HG03354 (cell line): ENCODE measurements at regions not wholly inside any gene's neighbourhood (a gene's known extent, or its start where the extent isn't known, plus 50 kb on each side); places are given as distances from the start of the nearest gene placed in this dataset.
"Not testable (repeated sequence)": the region's sequence is repeated elsewhere in the genome, so short reads cannot be mapped to it uniquely, and the experiment has no call there.

Experiments used
- ATAC-seq: cut with Tn5 transposase; IDR thresholded peaks from one replicate; pipeline ENCODE4 v1.9.1; 2021; ENCODE audit warnings: mild to moderate bottlenecking; ENCODE audit not compliant: unreplicated experiment, poor library complexity, severe bottlenecking

DNA sequence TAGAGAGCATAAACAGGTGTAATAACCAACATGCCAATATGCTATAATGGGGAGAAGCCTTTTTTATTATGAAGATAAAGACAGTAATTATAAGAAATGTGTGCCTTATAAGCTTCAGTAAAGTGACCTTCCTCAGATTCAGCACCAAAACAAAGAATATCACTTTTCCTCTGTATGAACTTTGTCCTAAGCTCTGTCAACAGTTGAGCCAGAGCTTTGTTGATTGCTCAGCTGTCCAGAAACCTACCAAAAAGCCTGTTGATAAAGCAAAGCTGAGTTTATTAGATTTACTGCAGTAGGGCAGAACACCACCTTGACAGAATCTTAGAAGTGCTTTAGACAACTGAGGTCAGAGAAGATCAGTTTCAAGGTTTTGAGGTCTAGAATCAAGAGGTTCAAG lies 635.3 kb downstream of the EDEM1 start:
- ATAC-seq = no peak

- no peak for ATAC-seq
Measured at GRCh38 chr3:5826467-5826866, 639.0 kb downstream of the EDEM1 start.

DNA sequence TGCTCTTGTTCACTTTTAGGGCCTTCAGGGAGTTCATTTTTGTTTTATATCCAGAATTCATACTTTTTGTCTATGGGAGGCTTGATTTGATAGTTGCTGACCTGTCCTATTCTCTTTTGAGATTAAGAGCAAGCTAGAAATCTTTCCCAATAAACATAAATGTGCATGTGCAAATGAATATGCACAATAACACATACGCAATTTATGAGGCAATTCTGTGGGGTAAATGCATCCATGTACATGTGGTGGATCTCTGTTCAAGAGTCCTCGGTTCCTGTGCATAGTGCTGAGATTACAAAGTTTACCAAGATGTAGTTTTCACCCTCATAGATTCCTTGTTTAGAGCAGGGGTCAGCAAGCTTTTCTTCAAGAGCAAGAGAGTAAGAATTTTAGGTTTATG lies 640.7 kb downstream of the EDEM1 start:
- no peak for ATAC-seq

DNA sequence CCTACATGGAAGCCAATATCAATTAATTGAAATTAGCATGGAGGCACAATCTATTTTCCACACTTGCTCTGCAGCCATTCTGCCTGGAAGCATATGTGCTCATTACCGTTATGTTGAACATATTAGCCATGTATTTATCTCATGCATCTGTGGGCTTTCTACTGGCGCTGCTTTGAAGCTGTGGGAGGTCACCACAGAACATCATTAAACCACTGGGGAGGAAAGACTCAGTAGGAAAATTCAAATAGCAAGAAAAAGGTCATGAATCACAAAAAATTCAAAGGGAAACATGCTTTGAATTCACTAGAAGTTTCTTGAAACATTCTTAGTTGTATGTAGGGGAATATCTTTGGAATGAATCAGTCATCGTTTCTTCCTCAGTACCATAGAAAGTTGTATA lies 652.5 kb downstream of the EDEM1 start:
- ATAC-seq = no peak

DNA sequence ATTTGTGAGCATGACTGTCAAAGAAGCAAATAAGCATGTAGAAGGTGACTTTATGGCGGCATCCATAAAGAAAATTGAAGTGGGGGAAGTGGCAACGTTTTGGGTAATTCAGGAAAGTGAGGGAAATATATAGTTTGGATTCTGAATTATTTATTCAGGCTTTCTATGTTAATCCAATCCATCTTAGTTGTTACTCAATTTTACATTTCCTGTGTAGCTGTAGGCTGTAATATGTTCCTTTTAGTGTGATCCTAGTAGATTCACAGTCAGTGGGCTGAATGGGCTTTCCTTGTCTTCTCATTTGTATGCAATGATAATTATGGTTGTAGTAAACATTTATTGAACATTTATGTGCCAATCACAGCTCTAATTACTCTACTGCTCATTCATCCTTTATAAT lies 654.1 kb downstream of the EDEM1 start:
- ATAC-seq = no peak

DNA sequence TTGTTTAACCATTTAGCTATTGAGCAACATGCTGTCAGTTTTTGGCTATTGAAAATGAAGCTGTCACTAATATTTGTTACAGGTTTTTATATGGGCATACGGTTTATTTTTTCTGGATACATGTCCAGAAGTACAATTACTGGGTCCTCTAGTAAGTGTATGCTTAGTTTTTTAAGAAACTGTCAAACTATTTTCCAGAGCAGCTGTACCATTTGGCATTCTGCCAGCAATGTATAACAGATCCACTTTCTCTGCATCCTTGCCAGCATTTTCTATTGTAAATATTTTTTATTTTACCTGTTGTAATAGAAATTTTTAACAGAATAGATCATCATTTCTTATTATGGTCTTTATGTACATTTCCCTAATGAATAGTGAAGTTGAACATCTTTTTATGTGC lies 658.8 kb downstream of the EDEM1 start:
- no peak for ATAC-seq

GRCh38 chr3:5861151-5861550 lies 673.6 kb downstream of the EDEM1 start:
- no peak for ATAC-seq

GRCh38 chr3:5874931-5875341 lies 687.4 kb downstream of the EDEM1 start:
- no peak for ATAC-seq

DNA sequence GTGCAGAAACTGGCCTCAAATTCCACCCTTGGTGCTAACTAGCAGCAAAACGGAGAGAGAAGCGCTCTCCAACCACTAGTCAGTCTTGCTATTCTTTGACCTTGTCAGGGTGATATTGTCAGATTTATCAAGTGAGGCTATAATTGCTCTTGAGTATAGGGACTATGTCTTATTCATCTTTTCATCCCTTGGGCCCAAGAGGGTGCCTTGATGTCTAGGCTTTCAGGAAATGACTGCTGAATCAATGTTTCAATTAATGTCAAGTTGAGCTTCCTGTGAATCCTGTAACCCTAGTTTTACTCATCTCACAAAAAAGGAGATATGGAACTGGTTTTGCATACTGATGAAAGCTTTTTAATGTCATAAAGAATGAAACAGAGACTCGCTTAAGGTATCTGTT lies 701.3 kb downstream of the EDEM1 start:
- no peak for ATAC-seq

- ATAC-seq = no peak
Measured at GRCh38 chr3:5889374-5889773, 701.9 kb downstream of the EDEM1 start.

- no peak for ATAC-seq
Measured at GRCh38 chr3:5891711-5892110, 704.2 kb downstream of the EDEM1 start.

DNA sequence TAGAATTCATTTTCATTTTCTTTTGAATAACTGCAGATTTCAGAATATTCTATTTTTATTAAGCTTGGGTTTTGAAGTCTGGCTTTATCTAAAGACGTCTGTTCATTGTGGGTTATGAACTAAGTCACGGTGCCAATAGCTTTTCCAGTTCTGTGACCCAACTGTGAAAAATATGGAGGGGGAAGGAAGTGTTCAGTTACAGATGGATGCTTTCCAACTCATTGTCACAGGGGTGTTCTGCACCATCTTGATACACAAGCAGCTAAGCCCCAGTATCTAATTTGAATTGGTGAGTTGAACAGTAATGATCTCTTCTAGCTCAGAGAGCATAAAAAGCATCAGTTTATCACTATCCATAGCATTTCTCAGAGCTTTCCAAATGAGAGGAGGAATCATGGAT lies 710.6 kb downstream of the EDEM1 start:
- ATAC-seq = no peak

DNA sequence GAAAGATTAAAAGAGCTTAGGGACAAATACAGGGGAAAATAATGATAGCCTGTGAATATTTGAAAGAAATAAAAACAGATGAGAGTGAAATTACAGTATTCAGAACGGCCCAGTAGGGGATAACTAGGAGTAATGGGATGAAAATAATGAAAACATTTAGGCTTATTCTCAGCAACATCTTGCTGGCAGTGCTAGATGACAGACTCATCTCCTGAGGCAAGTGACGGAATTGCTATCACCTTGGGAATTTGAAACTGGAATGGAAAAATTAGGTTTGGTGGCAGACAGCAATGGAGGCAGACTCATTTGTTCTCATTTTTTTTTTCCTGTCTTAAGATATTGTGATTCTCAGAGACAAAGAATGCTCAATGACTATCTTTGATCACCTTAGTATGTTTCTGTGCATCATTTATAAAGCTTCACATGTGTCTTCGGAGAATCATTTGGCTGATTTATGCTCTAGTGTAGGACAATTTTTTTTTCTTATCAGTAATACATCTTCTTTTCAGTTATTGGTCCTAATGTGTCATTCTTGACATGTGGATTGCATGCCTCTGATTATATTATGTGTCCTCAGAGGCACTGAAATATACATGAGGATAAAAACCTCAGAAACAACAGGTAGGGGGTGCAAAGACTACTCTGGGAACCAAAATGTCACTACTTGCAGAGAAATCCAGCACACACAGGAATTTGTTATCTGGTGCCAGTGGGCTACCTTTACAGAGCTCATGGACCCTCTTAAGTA lies 711.7 kb downstream of the EDEM1 start:
- ATAC-seq = no peak

- ATAC-seq = no peak
Measured at GRCh38 chr3:5917932-5918331, 730.4 kb downstream of the EDEM1 start.

DNA sequence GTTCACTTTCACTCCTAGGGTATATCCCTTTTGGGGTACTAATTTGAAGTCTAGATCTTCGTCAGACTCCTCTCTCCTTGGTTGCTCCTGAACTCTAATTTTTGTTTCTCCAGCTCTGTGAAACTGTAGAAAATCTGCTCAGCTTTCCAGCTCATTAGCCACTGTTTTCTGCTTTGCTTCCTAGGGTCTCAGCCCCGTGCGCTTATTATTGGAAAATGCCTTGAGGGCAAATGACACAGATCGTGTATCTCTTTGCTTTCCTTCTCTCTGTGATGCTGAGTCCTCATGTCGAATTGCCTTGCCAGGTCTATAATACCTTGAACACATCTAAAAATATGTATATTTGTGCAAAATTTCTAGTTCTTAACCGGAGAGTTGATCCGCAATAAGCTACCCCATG lies 731.1 kb downstream of the EDEM1 start:
- ATAC-seq = no peak

- ATAC-seq = no peak
Measured at GRCh38 chr3:5929027-5929426, 741.5 kb downstream of the EDEM1 start.

- ATAC-seq = not testable (repeated sequence)
Measured at GRCh38 chr3:5944061-5944460, 756.6 kb downstream of the EDEM1 start.

DNA sequence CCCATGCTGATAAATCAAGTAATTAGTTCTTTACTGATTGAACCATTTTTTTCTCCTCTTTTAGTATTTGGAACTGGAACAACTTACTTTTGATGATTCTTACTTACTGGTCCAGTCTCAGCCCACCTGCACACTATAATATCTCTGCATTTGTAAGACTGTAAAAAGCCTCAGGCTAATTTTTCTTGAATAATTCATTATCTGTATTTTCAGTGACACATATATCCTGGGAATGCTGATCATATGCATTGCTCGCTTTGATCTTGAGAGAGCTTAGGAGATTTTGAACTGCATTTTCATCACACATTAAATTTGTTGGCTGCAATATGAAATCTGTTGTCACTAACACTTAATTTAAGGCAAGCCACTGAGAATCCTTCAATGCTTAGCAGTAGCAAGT lies 760.6 kb downstream of the EDEM1 start:
- no peak for ATAC-seq

- no peak for ATAC-seq
Measured at GRCh38 chr3:5951026-5951425, 763.5 kb downstream of the EDEM1 start.

DNA sequence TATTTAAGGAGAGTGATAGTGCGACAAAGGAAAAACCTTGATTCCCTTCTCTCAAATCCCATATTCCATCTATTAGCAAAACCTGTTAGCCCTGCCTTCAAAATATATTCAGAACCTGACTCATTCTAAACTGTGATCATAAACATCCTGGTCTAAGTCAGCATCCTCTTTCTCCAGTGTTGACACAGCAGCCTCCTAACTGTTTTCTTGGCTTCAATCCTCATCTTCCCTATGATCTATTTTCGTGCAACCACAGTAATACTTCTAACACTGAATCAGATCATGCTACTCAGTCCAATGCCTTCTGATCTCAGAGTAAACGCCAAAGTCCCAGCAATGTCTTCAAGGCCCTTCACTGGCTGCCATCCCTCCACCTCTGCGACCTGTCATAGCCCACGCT lies 785.1 kb downstream of the EDEM1 start:
- no peak for ATAC-seq

GRCh38 chr3:5974630-5975322 lies 787.3 kb downstream of the EDEM1 start:
- no peak for ATAC-seq

DNA sequence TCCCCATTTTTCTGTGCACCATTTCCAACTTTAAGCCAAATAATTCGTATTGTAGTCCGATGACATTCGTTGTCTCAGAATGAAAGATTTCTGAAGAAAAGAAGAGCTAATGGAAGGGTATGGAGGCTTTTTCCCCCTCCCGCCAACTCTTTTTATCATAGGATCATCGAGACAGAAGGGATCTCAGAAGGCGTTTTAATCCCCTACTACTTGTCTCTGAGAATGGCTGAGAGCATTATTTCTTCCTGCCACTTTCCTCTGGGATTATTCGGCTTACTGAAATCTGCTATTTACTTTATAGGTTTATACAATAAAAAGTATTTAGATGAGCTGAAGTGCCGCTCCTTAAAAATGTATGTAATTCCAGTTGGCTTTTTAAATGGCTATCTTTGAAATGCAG lies 789.8 kb downstream of the EDEM1 start:
- no peak for ATAC-seq
